ENCODE measurements at regions not wholly inside any gene's neighbourhood (a gene's known extent, or its start where the extent isn't known, plus 50 kb on each side); places are given as distances from the start of the nearest gene placed in this dataset.

GRCh38 chr12:47553266-47553665, 152.6 kb downstream of the RPAP3 start:
- Histone ChIP-seq H3K27ac (ENCODE audit: low read depth, low read length, poor library complexity, severe bottlenecking) (no peak overlapping the region), H3K4me3 (ENCODE audit: low read depth, low read length, poor library complexity, severe bottlenecking) (no peak overlapping the region), H3K36me3 (ENCODE audit: insufficient read depth, low read length, poor library complexity, severe bottlenecking) (no peaks in the 10 kb centered on the region), H3K9me3 (ENCODE audit: low read depth, low read length, poor library complexity, severe bottlenecking) (peaks cover 13% of the 10 kb centered on the region), H3K4me1 (ENCODE audit: insufficient read depth, low read length, poor library complexity, severe bottlenecking) (no peaks in the 10 kb centered on the region), H3K27me3 (replicated peaks; ENCODE audit: insufficient read depth, low read depth, low read length, poor library complexity) (no peaks in the 10 kb centered on the region)
- DNase-seq (ENCODE audit: low spot score): no peak
- CTCF ChIA-PET: no interaction called here
- POLR2A ChIA-PET (ENCODE audit: low non-redundant PET): no interaction called here
- no TSS peak for BruUV-seq (replicated peaks)
- intact Hi-C loops (cut with micrococcal nuclease; ENCODE audit: unreplicated experiment): no loop called here
- no peak for TF ChIP-seq EZH2 (IDR thresholded peaks at IDR 0.05; ENCODE audit: borderline replicate concordance, low read depth, low read length, poor library complexity, severe bottlenecking)
- no peak for TF ChIP-seq CTCF (conservative IDR thresholded peaks at IDR 0.05; ENCODE audit: low read depth, low read length)

GRCh38 chr12:47551426-47551851, 154.4 kb downstream of the RPAP3 start:
- intact Hi-C loops (cut with micrococcal nuclease; ENCODE audit: unreplicated experiment): no loop called here
- Histone ChIP-seq H3K9me3 (ENCODE audit: low read depth, low read length, poor library complexity, severe bottlenecking) (peaks cover 13% of the 10 kb centered on the region), H3K36me3 (ENCODE audit: insufficient read depth, low read length, poor library complexity, severe bottlenecking) (no peaks in the 10 kb centered on the region), H3K27me3 (replicated peaks; ENCODE audit: insufficient read depth, low read depth, low read length, poor library complexity) (no peaks in the 10 kb centered on the region), H3K4me1 (ENCODE audit: insufficient read depth, low read length, poor library complexity, severe bottlenecking) (no peaks in the 10 kb centered on the region), H3K4me3 (ENCODE audit: low read depth, low read length, poor library complexity, severe bottlenecking) (no peak overlapping the region), H3K27ac (ENCODE audit: low read depth, low read length, poor library complexity, severe bottlenecking) (no peak overlapping the region)
- TF ChIP-seq CTCF (conservative IDR thresholded peaks at IDR 0.05; ENCODE audit: low read depth, low read length): no peak
- no peak for TF ChIP-seq EZH2 (IDR thresholded peaks at IDR 0.05; ENCODE audit: borderline replicate concordance, low read depth, low read length, poor library complexity, severe bottlenecking)
- CTCF ChIA-PET: no interaction called here
- no peak for DNase-seq (ENCODE audit: low spot score)
- POLR2A ChIA-PET (ENCODE audit: low non-redundant PET): no interaction called here
- BruUV-seq (replicated peaks): no TSS peak

GRCh38 chr12:47549258-47549657, 156.6 kb downstream of the RPAP3 start:
- Histone ChIP-seq H3K4me1 (ENCODE audit: insufficient read depth, low read length, poor library complexity, severe bottlenecking) (no peaks in the 10 kb centered on the region), H3K27ac (ENCODE audit: low read depth, low read length, poor library complexity, severe bottlenecking) (no peak overlapping the region), H3K27me3 (replicated peaks; ENCODE audit: insufficient read depth, low read depth, low read length, poor library complexity) (no peaks in the 10 kb centered on the region), H3K9me3 (ENCODE audit: low read depth, low read length, poor library complexity, severe bottlenecking) (peaks cover 13% of the 10 kb centered on the region), H3K4me3 (ENCODE audit: low read depth, low read length, poor library complexity, severe bottlenecking) (no peak overlapping the region), H3K36me3 (ENCODE audit: insufficient read depth, low read length, poor library complexity, severe bottlenecking) (no peaks in the 10 kb centered on the region)
- no peak for DNase-seq (ENCODE audit: low spot score)
- intact Hi-C loops (cut with micrococcal nuclease; ENCODE audit: unreplicated experiment): loop anchor here (10.0 kb wide), 1 partner anchor 514 kb away; no protein-coding TSS in a partner anchor
- ChIA-PET CTCF (no interaction called here), POLR2A (ENCODE audit: low non-redundant PET) (no interaction called here)
- BruUV-seq (replicated peaks): no TSS peak
- no peak for TF ChIP-seq CTCF (conservative IDR thresholded peaks at IDR 0.05; ENCODE audit: low read depth, low read length)
- no peak for TF ChIP-seq EZH2 (IDR thresholded peaks at IDR 0.05; ENCODE audit: borderline replicate concordance, low read depth, low read length, poor library complexity, severe bottlenecking)
